ENCODE measurements at regions not wholly inside any gene's neighbourhood (a gene's known extent, or its start where the extent isn't known, plus 50 kb on each side); places are given as distances from the start of the nearest gene placed in this dataset.

- TF ChIP-seq POLR2A (IDR thresholded peaks at IDR 0.05; ENCODE audit: low read depth, low read length): no peak
- no peak for TF ChIP-seq CTCF (IDR thresholded peaks at IDR 0.05; ENCODE audit: extremely low read depth in 1 of 2, insufficient read depth in 1 of 2, low read depth in 1 of 2, low read length in 2 of 2)
- TF ChIP-seq POLR2AphosphoS5 (IDR thresholded peaks at IDR 0.05; ENCODE audit: insufficient read depth, low read depth, low read length): no peak
- no peak for TF ChIP-seq MAX (IDR thresholded peaks at IDR 0.05; ENCODE audit: insufficient read depth, insufficient read length)
- no peak for TF ChIP-seq EZH2 (IDR thresholded peaks at IDR 0.05; ENCODE audit: borderline replicate concordance, low read depth, low read length, severe bottlenecking)
Measured at GRCh38 chr5:123717139-123717538, 205.2 kb downstream of the CSNK1G3 start.

All from endothelial cell of umbilical vein (primary cell).